Neutrophil (primary cell): ENCODE measurements at regions not wholly inside any gene's neighbourhood (a gene's known extent, or its start where the extent isn't known, plus 50 kb on each side); places are given as distances from the start of the nearest gene placed in this dataset.

ENCODE experiments used
- H3K27ac ChIP-seq: fragments of 200-600 bp; sonication (generic); 2 replicates; pipeline ENCODE4 v1.5.1; 2016; ENCODE audit warnings: mild to moderate bottlenecking, moderate library complexity
- H3K27me3 ChIP-seq: fragments of 200-600 bp; sonication (generic); 2 replicates; pipeline ENCODE4 v1.6.0; 2016; ENCODE audit warnings: mild to moderate bottlenecking
- H3K36me3 ChIP-seq: fragments of 200-600 bp; sonication (generic); 2 replicates; pipeline ENCODE4 v1.5.1; 2017
- H3K4me1 ChIP-seq, 2 experiments: fragments of 200-600 bp in 1 of 2; sonication (generic) in 1 of 2; 1 replicate in 1 of 2; 2 replicates in 1 of 2; pipeline versions ENCODE4 v1.5.1 to v1.6.1; 2013 to 2016; ENCODE audit warnings: low read depth in 1 of 2, low read length in 1 of 2, mild to moderate bottlenecking in 1 of 2, moderate library complexity in 1 of 2; ENCODE audit not compliant: control insufficient read depth in 1 of 2, insufficient read depth in 1 of 2
- H3K4me3 ChIP-seq, 2 experiments: fragments of 200-600 bp in 1 of 2; sonication (generic) in 1 of 2; 1 replicate in 1 of 2; 2 replicates in 1 of 2; pipeline ENCODE4 v1.5.1; 2013 to 2016; ENCODE audit warnings: low read depth in 1 of 2, low read length in 1 of 2, mild to moderate bottlenecking in 1 of 2, moderate library complexity in 1 of 2
- H3K9me3 ChIP-seq: fragments of 200-600 bp; sonication (generic); 2 replicates; pipeline ENCODE4 v1.5.1; 2016
- TF ChIP-seq, protein P1 (sequence below): fragments of 200-600 bp; sonication (generic); IDR thresholded peaks from 2 replicates; pipeline ENCODE4 v1.5.1; 2016; ENCODE audit warnings: antibody characterized with exemption

DNA sequence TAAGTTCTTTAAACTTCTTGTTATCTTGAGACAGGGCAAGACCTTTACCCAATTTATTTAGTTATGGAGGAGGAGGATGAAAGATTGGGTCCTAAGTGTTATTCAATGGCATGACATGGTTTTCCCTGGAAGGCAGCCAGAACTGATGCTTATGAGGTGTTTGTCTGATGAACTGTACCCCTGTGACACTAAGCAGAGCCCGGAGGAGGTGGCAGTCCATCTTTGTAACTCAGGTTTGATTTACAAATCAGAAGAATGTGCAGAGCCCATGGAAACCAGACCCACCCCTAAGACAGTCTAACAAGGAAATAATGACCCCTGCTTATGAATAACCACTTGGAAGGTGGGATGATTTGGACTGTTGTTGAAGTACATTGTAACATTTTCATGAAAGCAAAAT lies 878.6 kb upstream of the NR2F2 start:
- Histone ChIP-seq H3K4me3 (no peak overlapping the region), H3K9me3 (no peaks in the 10 kb centered on the region), H3K27ac (no peak overlapping the region), H3K27me3 (no peaks in the 10 kb centered on the region), H3K4me1 (no peaks in the 10 kb centered on the region), H3K36me3 (no peaks in the 10 kb centered on the region)
- TF ChIP-seq, protein P1, sequence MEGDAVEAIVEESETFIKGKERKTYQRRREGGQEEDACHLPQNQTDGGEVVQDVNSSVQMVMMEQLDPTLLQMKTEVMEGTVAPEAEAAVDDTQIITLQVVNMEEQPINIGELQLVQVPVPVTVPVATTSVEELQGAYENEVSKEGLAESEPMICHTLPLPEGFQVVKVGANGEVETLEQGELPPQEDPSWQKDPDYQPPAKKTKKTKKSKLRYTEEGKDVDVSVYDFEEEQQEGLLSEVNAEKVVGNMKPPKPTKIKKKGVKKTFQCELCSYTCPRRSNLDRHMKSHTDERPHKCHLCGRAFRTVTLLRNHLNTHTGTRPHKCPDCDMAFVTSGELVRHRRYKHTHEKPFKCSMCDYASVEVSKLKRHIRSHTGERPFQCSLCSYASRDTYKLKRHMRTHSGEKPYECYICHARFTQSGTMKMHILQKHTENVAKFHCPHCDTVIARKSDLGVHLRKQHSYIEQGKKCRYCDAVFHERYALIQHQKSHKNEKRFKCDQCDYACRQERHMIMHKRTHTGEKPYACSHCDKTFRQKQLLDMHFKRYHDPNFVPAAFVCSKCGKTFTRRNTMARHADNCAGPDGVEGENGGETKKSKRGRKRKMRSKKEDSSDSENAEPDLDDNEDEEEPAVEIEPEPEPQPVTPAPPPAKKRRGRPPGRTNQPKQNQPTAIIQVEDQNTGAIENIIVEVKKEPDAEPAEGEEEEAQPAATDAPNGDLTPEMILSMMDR, result no peak

DNA sequence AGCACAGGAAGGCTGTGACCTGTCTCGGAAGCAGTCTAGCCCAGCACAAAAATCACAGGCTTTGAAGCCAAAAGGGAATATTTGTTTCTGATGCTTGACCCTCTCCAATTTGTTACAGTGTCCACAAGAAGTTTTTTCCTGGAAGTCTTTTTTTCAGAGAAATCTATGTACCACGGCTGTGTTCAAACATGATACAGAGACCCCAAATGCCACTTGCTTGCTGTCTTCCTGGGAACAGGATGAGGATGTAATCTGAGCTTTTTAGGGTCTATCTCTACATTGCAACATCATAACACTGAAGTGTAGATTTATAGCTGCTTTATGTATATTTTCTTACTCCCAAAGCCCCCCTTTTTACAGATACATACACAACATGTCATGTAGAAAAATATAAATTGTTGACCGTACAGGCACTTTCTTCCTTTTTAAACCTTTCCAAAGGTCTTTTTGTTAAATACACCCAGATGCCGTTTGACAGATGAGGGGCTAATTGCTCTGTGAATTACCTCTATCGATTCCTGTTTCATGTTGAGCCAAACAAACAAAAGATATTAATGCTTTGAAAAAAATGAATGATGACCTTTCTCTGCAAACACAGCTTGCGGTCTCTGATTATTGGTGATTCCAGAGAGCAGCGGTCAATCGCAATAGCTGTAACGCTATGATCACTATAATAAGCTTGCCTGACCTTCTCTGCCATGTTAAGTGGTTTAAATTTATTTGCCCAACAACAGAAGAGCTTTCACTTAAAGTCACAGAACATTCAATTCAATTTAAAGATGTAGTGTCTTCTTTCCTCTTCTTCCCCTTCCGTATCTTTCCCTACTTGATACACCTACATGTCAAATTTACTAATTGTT lies 875.9 kb upstream of the NR2F2 start:
- TF ChIP-seq, protein P1, result no peak
- Histone ChIP-seq H3K4me1 (no peaks in the 10 kb centered on the region), H3K27me3 (no peaks in the 10 kb centered on the region), H3K27ac (no peak overlapping the region), H3K9me3 (no peaks in the 10 kb centered on the region), H3K36me3 (no peaks in the 10 kb centered on the region), H3K4me3 (no peak overlapping the region)

DNA sequence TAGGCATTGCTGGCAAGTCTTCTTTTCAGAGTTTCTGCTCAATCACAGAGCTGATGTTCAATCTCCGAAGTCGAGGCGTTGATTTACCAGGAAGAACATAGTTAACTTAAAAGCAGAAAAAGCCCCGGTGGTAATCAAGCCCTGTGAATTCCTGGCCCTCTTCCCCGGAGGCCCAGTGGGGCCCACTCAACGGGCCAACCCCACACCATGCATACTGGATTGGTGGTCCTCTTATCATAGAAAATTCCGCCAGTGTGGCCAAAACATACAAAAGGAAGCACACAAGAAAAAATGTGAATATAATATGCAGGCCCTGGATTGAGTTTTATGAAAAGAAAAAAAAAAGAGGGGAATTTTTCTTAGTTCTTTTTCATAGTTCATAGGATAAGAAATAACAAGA lies 873.0 kb upstream of the NR2F2 start:
- Histone ChIP-seq H3K36me3 (no peaks in the 10 kb centered on the region), H3K27ac (no peak overlapping the region), H3K9me3 (no peaks in the 10 kb centered on the region), H3K4me3 (no peak overlapping the region), H3K27me3 (no peaks in the 10 kb centered on the region), H3K4me1 (no peaks in the 10 kb centered on the region)
- TF ChIP-seq, protein P1, result no peak

DNA sequence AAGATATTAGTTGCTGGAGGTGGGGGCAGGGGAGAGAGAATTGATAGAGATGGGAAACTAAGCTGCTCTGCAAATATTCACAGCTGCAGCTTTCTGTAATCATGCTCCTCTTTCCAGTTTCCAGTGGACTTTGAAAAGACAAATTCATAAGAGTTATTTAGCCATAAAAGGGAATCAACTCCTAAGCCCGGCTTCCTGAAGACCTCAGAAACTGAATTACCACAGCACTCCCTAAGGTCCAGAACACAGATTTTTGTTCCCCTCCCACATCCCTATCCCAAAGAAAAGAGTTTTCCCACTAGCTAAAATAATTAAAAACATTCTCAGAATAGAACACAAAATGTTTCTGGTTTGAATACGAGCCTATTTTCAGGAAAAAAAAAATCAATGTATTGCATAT lies 871.8 kb upstream of the NR2F2 start:
- Histone ChIP-seq H3K36me3 (no peaks in the 10 kb centered on the region), H3K9me3 (no peaks in the 10 kb centered on the region), H3K4me3 (no peak overlapping the region), H3K27me3 (no peaks in the 10 kb centered on the region), H3K4me1 (no peaks in the 10 kb centered on the region), H3K27ac (no peak overlapping the region)
- TF ChIP-seq, protein P1, result no peak

DNA sequence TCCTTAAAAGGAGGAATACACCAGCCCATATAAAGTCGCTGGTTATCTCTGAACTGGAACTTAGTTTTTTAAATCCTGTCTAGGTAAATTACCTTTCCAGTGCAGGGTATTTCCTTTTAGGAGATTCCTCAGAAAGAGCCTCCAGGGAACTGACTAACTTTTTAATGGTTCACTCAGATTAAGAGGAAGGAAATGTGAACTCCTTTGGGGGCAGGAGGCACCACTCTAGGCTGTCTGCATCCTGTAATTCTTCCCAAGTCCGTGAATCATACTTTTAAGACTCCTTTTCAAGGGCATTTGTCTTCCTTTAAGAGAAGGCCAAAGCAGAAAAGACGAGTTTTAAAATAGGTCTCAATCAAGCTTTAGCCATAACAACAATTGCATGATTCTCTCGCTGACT lies 871.2 kb upstream of the NR2F2 start:
- H3K36me3 ChIP-seq, result no peaks in the 10 kb centered on the region
- no peak overlapping the region for H3K4me3 ChIP-seq
- TF ChIP-seq, protein P1, result no peak
- no peaks in the 10 kb centered on the region for H3K27me3 ChIP-seq
- no peak overlapping the region for H3K27ac ChIP-seq
- H3K9me3 ChIP-seq, result no peaks in the 10 kb centered on the region
- no peaks in the 10 kb centered on the region for H3K4me1 ChIP-seq
